SK-N-SH (cell line): ENCODE measurements at regions not wholly inside any gene's neighbourhood (a gene's known extent, or its start where the extent isn't known, plus 50 kb on each side); places are given as distances from the start of the nearest gene placed in this dataset.
"Not testable (repeated sequence)": the region's sequence is repeated elsewhere in the genome, so short reads cannot be mapped to it uniquely, and the experiment has no call there.

Source experiments
- CTCF ChIA-PET: fragments of 300-600, 350-600 bp; formaldehyde crosslinking; extraction: SDS; loops from one replicate; lab custom pipeline; 2021; lab: Yijun Ruan, JAX
- POLR2A ChIA-PET: fragments of 350-600 bp; sonication (Branson Sonifier 250); formaldehyde crosslinking; extraction: SDS; loops from one replicate; lab custom pipeline; 2020; ENCODE audit warnings: antibody characterized with exemption, inconsistent platforms; lab: Yijun Ruan, JAX
- DNase-seq: peaks from one replicate; pipeline ENCODE4 v3.0.0; 2012
- H2AFZ ChIP-seq: fragments of 200-600 bp; sonication (generic); 2 replicates; pipeline ENCODE4 v1.8.1; 2016; ENCODE audit warnings: antibody characterized with exemption, mild to moderate bottlenecking, low read depth
- H3F3A ChIP-seq: fragments of 200-600 bp; sonication (generic); replicated peaks from 2 replicates; pipeline ENCODE3; 2016; ENCODE audit warnings: antibody characterized with exemption, mild to moderate bottlenecking; ENCODE audit not compliant: insufficient read depth
- H3K27ac ChIP-seq, 2 experiments: fragments of 200-500 bp in 1 of 2; fragments of 200-600 bp in 1 of 2; sonication (Bioruptor generic) in 1 of 2; sonication (generic), shearing (Covaris generic) in 1 of 2; 2 replicates each; pipeline versions ENCODE4 v1.5.1 to v1.6.1; 2014 to 2016; ENCODE audit warnings: low read depth in 2 of 2, inconsistent platforms in 1 of 2, low read length in 1 of 2, mild to moderate bottlenecking in 1 of 2, mixed read lengths in 1 of 2
- H3K27me3 ChIP-seq: fragments of 200-600 bp; sonication (generic), shearing (Covaris generic); 2 replicates; pipeline ENCODE4 v1.6.1; 2016; ENCODE audit warnings: mixed run types; ENCODE audit not compliant: insufficient read depth
- H3K36me3 ChIP-seq, 2 experiments: fragments of 200-500 bp in 1 of 2; fragments of 200-600 bp in 1 of 2; sonication (Bioruptor generic) in 1 of 2; sonication (generic) in 1 of 2; replicated peaks in 1 of 2; 2 replicates each; pipeline versions ENCODE3 to v1.5.1; 2014 to 2016; ENCODE audit warnings: low read length in 1 of 2, mild to moderate bottlenecking in 1 of 2; ENCODE audit not compliant: insufficient read depth in 2 of 2, control insufficient read depth in 1 of 2
- H3K4me1 ChIP-seq, 2 experiments: fragments of 200-500 bp in 1 of 2; fragments of 200-600 bp in 1 of 2; sonication (Bioruptor generic) in 1 of 2; sonication (generic), shearing (Covaris generic) in 1 of 2; 2 replicates each; pipeline versions ENCODE4 v1.5.1 to v1.6.1; 2014 to 2016; ENCODE audit warnings: low read depth in 1 of 2, low read length in 1 of 2, mixed run types in 1 of 2; ENCODE audit not compliant: insufficient read depth in 2 of 2, control insufficient read depth in 1 of 2
- H3K4me2 ChIP-seq: fragments of 200-600 bp; sonication (generic), shearing (Covaris generic); 2 replicates; pipeline ENCODE4 v1.6.1; 2017; ENCODE audit warnings: mixed run types
- H3K4me3 ChIP-seq, 2 experiments: fragments of 200-500 bp in 1 of 2; fragments of 200-600 bp in 1 of 2; sonication (Bioruptor generic) in 1 of 2; sonication (generic), shearing (Covaris generic) in 1 of 2; 2 replicates each; pipeline versions ENCODE4 v1.5.1 to v1.8.1; 2014 to 2016; ENCODE audit warnings: low read depth in 2 of 2, inconsistent platforms in 1 of 2, low read length in 1 of 2, mild to moderate bottlenecking in 1 of 2, mixed read lengths in 1 of 2, moderate library complexity in 1 of 2
- H3K79me2 ChIP-seq: fragments of 200-600 bp; sonication (generic); 2 replicates; pipeline ENCODE4 v1.8.1; 2017; ENCODE audit warnings: mild to moderate bottlenecking; ENCODE audit not compliant: insufficient read depth
- H3K9ac ChIP-seq: fragments of 200-600 bp; sonication (generic); 2 replicates; pipeline ENCODE4 v1.6.1; 2017; ENCODE audit warnings: mixed run types
- H3K9me2 ChIP-seq: fragments of 200-600 bp; sonication (generic); 2 replicates; pipeline ENCODE4 v1.6.1; 2017; ENCODE audit warnings: mixed run types
- H3K9me3 ChIP-seq: fragments of 200-600 bp; sonication (generic); 2 replicates; pipeline ENCODE4 v1.6.1; 2017; ENCODE audit warnings: mixed run types, mild to moderate bottlenecking, moderate library complexity
- H4K20me1 ChIP-seq: fragments of 200-600 bp; sonication (generic); 2 replicates; pipeline ENCODE4 v1.6.1; 2017; ENCODE audit warnings: mild to moderate bottlenecking, mixed run types; ENCODE audit not compliant: insufficient read depth
- CTCF ChIP-seq: fragments of 200-600 bp; sonication (generic); IDR thresholded peaks from 2 replicates; pipeline ENCODE4 v1.6.1; 2017; ENCODE audit warnings: antibody characterized with exemption, mild to moderate bottlenecking, moderate library complexity
- ELF1 ChIP-seq: IDR thresholded peaks from 2 replicates; pipeline ENCODE4 v1.4.0; 2012
- EP300 ChIP-seq, 2 experiments: IDR thresholded peaks; 2 replicates each; pipeline versions ENCODE4 v1.4.0 to v1.6.1; 2012; ENCODE audit warnings: borderline replicate concordance in 1 of 2, low read depth in 1 of 2, low read length in 1 of 2
- EZH2phosphoT487 ChIP-seq: fragments of 200-600 bp; sonication (generic); IDR thresholded peaks from 2 replicates; pipeline ENCODE4 v1.6.1; 2017; ENCODE audit warnings: low read depth, mixed run types, mild to moderate bottlenecking, antibody characterized with exemption, moderate library complexity, borderline replicate concordance
- FOSL2 ChIP-seq: IDR thresholded peaks from 2 replicates; pipeline ENCODE4 v1.4.0; 2012; ENCODE audit warnings: low read depth, mild to moderate bottlenecking, moderate library complexity, borderline replicate concordance
- FOXJ3 ChIP-seq: sonication (generic); formaldehyde crosslinking; IDR thresholded peaks from 2 replicates; pipeline ENCODE4 v1.5.1; 2020; ENCODE audit warnings: mild to moderate bottlenecking, missing genetic modification reagents
- MXI1 ChIP-seq: IDR thresholded peaks from 2 replicates; pipeline ENCODE4 v1.6.1; 2012; ENCODE audit warnings: mild to moderate bottlenecking, low read depth, low read length, improper control_type of control experiment
- RAD21 ChIP-seq: IDR thresholded peaks from 2 replicates; pipeline ENCODE4 v1.6.1; 2012; ENCODE audit warnings: mild to moderate bottlenecking, low read length
- RCOR1 ChIP-seq: fragments of 150-350 bp; IDR thresholded peaks from 2 replicates; pipeline ENCODE4 v1.6.1; 2017; ENCODE audit warnings: antibody characterized with exemption, low read length
- RFX5 ChIP-seq: IDR thresholded peaks from 2 replicates; pipeline ENCODE4 v1.6.1; 2012; ENCODE audit warnings: mild to moderate bottlenecking, improper control_type of control experiment, low read length
- SIN3A ChIP-seq: IDR thresholded peaks from 2 replicates; pipeline ENCODE4 v1.6.1; 2012; ENCODE audit warnings: low read depth, mild to moderate bottlenecking, low read length, moderate library complexity, borderline replicate concordance
- SMC3 ChIP-seq: IDR thresholded peaks from 2 replicates; pipeline ENCODE4 v1.6.1; 2012; ENCODE audit warnings: low read depth, low read length, improper control_type of control experiment
- TAF1 ChIP-seq: IDR thresholded peaks from 2 replicates; pipeline ENCODE4 v1.6.1; 2012; ENCODE audit warnings: low read depth, mild to moderate bottlenecking, low read length, moderate library complexity, borderline replicate concordance
- USF1 ChIP-seq: IDR thresholded peaks from 2 replicates; pipeline ENCODE4 v1.4.0; 2012; ENCODE audit warnings: low read depth, borderline replicate concordance
- YY1 ChIP-seq: IDR thresholded peaks from 2 replicates; pipeline ENCODE4 v1.4.0; 2012; ENCODE audit warnings: low read depth, mild to moderate bottlenecking
- WGBS: methylation state at CpG from one replicate; pipeline ENCODE4 v1.1.6; 2017; ENCODE audit warnings: low lambda C conversion rate; 5-methylcytosine and 5-hydroxymethylcytosine counted together
- TF ChIP-seq, protein P1 (sequence below): fragments of 150-350 bp; IDR thresholded peaks from 2 replicates; pipeline ENCODE4 v1.6.1; 2016; ENCODE audit warnings: mild to moderate bottlenecking, low read depth, low read length

DNA sequence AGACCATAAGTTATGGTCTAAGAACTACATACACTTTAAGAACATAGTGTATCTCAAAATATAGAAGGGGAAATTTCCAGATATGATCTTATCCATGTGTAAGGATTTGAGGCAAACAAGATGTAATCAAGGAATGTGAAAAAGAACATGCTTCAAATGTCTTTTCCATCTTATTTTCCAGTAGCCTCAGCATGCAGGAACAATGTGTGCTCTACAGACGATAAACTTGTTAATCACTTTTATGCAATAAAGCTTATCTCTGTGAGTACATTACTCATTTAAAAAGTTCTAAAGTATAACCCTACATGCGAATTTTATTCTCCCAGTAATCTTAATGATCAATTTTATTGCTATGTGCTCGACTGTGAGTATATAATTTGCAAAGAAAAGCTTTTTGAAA is 185.2 kb downstream of the ALDH8A1 start (continued):
- TF ChIP-seq EP300 (IDR thresholded peaks at IDR 0.05; ENCODE audit: borderline replicate concordance in 1 of 2, low read depth in 1 of 2, low read length in 1 of 2) (no peak), TAF1 (no peak), YY1 (no peak), EZH2phosphoT487 (no peak), MXI1 (no peak), ELF1 (no peak), FOXJ3 (CRISPR knock-in tag) (no peak)

DNA sequence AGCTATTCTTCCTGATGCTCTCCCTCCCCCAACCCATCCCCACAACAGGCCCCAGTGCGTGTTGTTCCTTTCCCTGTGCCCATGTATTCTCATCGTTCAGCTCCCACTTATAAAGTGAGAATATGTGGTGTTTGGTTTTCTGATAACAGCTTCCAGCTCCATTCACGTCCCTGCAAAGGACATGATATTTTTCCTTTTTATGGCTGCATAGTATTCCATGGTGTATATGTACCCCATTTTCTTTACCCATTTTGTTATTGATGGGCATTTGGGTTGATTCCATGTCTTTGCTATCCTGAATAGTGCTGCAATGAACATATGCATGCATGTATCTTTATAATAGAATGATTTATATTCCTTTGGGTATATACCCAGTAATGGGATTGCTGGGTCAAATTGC is 186.3 kb downstream of the ALDH8A1 start:
- H4K20me1 ChIP-seq, POLR2A ChIA-PET, H3K79me2 ChIP-seq, H2AFZ ChIP-seq, H3K4me2 ChIP-seq, CTCF ChIA-PET, H3K36me3 ChIP-seq, H3K27me3 ChIP-seq, H3K27ac ChIP-seq, H3K9me2 ChIP-seq, H3K9me3 ChIP-seq, DNase-seq, H3K9ac ChIP-seq, H3F3A ChIP-seq, H3K4me3 ChIP-seq, H3K4me1 ChIP-seq: not testable (repeated sequence)
- WGBS: 75% methylated on average over 3 of the region's 3 CpGs

GRCh38 chr6:134758621-134759020 is 191.3 kb downstream of the ALDH8A1 start:
- no peak for DNase-seq
- 91% methylated on average over 4 of the region's 4 CpGs for WGBS
- Histone ChIP-seq H3F3A (no peaks in the 10 kb centered on the region), H2AFZ (no peak overlapping the region), H3K79me2 (no peaks in the 10 kb centered on the region), H3K9ac (no peak overlapping the region), H3K4me3 (no peak overlapping the region), H3K9me3 (no peaks in the 10 kb centered on the region), H3K36me3 (no peaks in the 10 kb centered on the region), H4K20me1 (no peaks in the 10 kb centered on the region), H3K9me2 (no peaks in the 10 kb centered on the region), H3K27me3 (no peaks in the 10 kb centered on the region), H3K4me1 (no peaks in the 10 kb centered on the region), H3K27ac (no peak overlapping the region), H3K4me2 (no peak overlapping the region)
- ChIA-PET CTCF (interaction anchor here (0.9 to 1.3 kb wide), 4 partner anchors 13 to 64 kb away, joined by 3 to 4 read pairs (median 3); no protein-coding TSS in a partner anchor), POLR2A (interaction anchor here (0.6 kb wide), 1 partner anchor 13 kb away, joined by 3 read pairs; no protein-coding TSS in a partner anchor)
- no peak for TF ChIP-seq FOSL2
- TF ChIP-seq EP300 (IDR thresholded peaks at IDR 0.05; ENCODE audit: borderline replicate concordance in 1 of 2, low read depth in 1 of 2, low read length in 1 of 2): no peak
- no peak for TF ChIP-seq RFX5
- no peak for TF ChIP-seq CTCF
- no peak for TF ChIP-seq SIN3A
- TF ChIP-seq YY1: no peak
- no peak for TF ChIP-seq RCOR1
- no peak for TF ChIP-seq SMC3
- TF ChIP-seq, protein P1, sequence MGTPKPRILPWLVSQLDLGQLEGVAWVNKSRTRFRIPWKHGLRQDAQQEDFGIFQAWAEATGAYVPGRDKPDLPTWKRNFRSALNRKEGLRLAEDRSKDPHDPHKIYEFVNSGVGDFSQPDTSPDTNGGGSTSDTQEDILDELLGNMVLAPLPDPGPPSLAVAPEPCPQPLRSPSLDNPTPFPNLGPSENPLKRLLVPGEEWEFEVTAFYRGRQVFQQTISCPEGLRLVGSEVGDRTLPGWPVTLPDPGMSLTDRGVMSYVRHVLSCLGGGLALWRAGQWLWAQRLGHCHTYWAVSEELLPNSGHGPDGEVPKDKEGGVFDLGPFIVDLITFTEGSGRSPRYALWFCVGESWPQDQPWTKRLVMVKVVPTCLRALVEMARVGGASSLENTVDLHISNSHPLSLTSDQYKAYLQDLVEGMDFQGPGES: no peak
- no peak for TF ChIP-seq TAF1
- no peak for TF ChIP-seq RAD21
- no peak for TF ChIP-seq USF1
- no peak for TF ChIP-seq MXI1
- no peak for TF ChIP-seq FOXJ3 (CRISPR knock-in tag)
